Right lung (tissue), 2 donors: ENCODE measurements at regions not wholly inside any gene's neighbourhood (a gene's known extent, or its start where the extent isn't known, plus 50 kb on each side); places are given as distances from the start of the nearest gene placed in this dataset.
"Not testable (repeated sequence)": the region's sequence is repeated elsewhere in the genome, so short reads cannot be mapped to it uniquely, and the experiment has no call there.

Experiments used
- DNase-seq, 2 donors: peaks; one replicate each; pipeline ENCODE4 v3.0.0-alpha.2; 2013

- no peak for DNase-seq
Observed at GRCh38 chr22:49697047-49697446, 130.6 kb downstream of the BRD1 start.

GRCh38 chr22:49694462-49695260 lies 133.0 kb downstream of the BRD1 start:
- no peak for DNase-seq

GRCh38 chr22:49693848-49694247 lies 133.8 kb downstream of the BRD1 start:
- no peak for DNase-seq

- peak in 1 of 2 donors; percentile 8 for DNase-seq
Observed at GRCh38 chr22:49693416-49693815, 134.3 kb downstream of the BRD1 start.

- no peak for DNase-seq
Observed at GRCh38 chr22:49692499-49693225, 135.0 kb downstream of the BRD1 start.

GRCh38 chr22:49691256-49691655 lies 136.4 kb downstream of the BRD1 start:
- no peak for DNase-seq

- no peak for DNase-seq
Observed at GRCh38 chr22:49690454-49690853, 137.2 kb downstream of the BRD1 start.

- no peak for DNase-seq
Observed at GRCh38 chr22:49689858-49690257, 137.8 kb downstream of the BRD1 start.

- no peak for DNase-seq
Observed at GRCh38 chr22:49689255-49689770, 138.4 kb downstream of the BRD1 start.

GRCh38 chr22:49688516-49689254 lies 139.0 kb downstream of the BRD1 start:
- no peak for DNase-seq

GRCh38 chr22:49687786-49688515 lies 139.7 kb downstream of the BRD1 start:
- no peak for DNase-seq

GRCh38 chr22:49687333-49687732 lies 140.3 kb downstream of the BRD1 start:
- no peak for DNase-seq

- no peak for DNase-seq
Observed at GRCh38 chr22:49686495-49687219, 141.0 kb downstream of the BRD1 start.

- no peak for DNase-seq
Observed at GRCh38 chr22:49685686-49686085, 142.0 kb downstream of the BRD1 start.

- no peak for DNase-seq
Observed at GRCh38 chr22:49685116-49685515, 142.6 kb downstream of the BRD1 start.

GRCh38 chr22:49683032-49683431 lies 144.6 kb downstream of the BRD1 start:
- DNase-seq = no peak

GRCh38 chr22:49680819-49681218 lies 146.9 kb downstream of the BRD1 start:
- not testable (repeated sequence) for DNase-seq

- DNase-seq = no peak
Observed at GRCh38 chr22:49678842-49679170, 148.9 kb downstream of the BRD1 start.

GRCh38 chr22:49678137-49678841 lies 149.4 kb downstream of the BRD1 start:
- DNase-seq = no peak

- DNase-seq = no peak
Observed at GRCh38 chr22:49677495-49677889, 150.2 kb downstream of the BRD1 start.
